Calu3 (cell line): ENCODE measurements at regions not wholly inside any gene's neighbourhood (a gene's known extent, or its start where the extent isn't known, plus 50 kb on each side); places are given as distances from the start of the nearest gene placed in this dataset.

ENCODE experiments used
- BruUV-seq: library from RNA; stranded (reverse); fragments of 400-500 nt; replicated peaks from 2 replicates; lab custom pipeline; 2021; lab: Mats Ljungman, UMichigan
- CTCF ChIA-PET: fragments of 300-600 bp; sonication (Branson Sonifier 250); formaldehyde crosslinking; loops from one replicate; lab custom pipeline; 2022; ENCODE audit warnings: antibody characterized with exemption; lab: Charles Lee
- DNase-seq: peaks from one replicate; pipeline ENCODE4 v3.0.0; 2022
- H3K27ac Mint-ChIP-seq: one replicate; pipeline ENCODE4 v1.8.0; 2022; ENCODE audit warnings: mixed read lengths; ENCODE audit not compliant: unreplicated experiment
- H3K27me3 Mint-ChIP-seq: one replicate; pipeline ENCODE4 v1.8.0; 2022; ENCODE audit warnings: mixed read lengths; ENCODE audit not compliant: unreplicated experiment
- H3K36me3 Mint-ChIP-seq: one replicate; pipeline ENCODE4 v1.8.0; 2022; ENCODE audit warnings: mild to moderate bottlenecking, moderate library complexity, mixed read lengths; ENCODE audit not compliant: insufficient read depth, unreplicated experiment
- H3K4me1 Mint-ChIP-seq: one replicate; pipeline ENCODE4 v1.8.0; 2022; ENCODE audit warnings: mild to moderate bottlenecking, low read depth, mixed read lengths; ENCODE audit not compliant: unreplicated experiment
- H3K4me3 Mint-ChIP-seq: one replicate; pipeline ENCODE4 v1.8.0; 2022; ENCODE audit warnings: mild to moderate bottlenecking, low read depth, moderate library complexity, mixed read lengths; ENCODE audit not compliant: unreplicated experiment
- H3K9me3 Mint-ChIP-seq: one replicate; pipeline ENCODE4 v1.8.0; 2022; ENCODE audit warnings: low read depth, mixed read lengths; ENCODE audit not compliant: unreplicated experiment
- intact Hi-C: fragments of 100-400 bp; cut with micrococcal nuclease; formaldehyde crosslinking; loops from one replicate; pipeline ENCODE4 v1.10.0; 2022; ENCODE audit not compliant: unreplicated experiment
- TF ChIP-seq, protein P1 (sequence below): fragments of 200-600 bp; IDR thresholded peaks from one replicate; pipeline ENCODE4 v1.8.0; 2022; ENCODE audit warnings: antibody characterized with exemption; ENCODE audit not compliant: unreplicated experiment

DNA sequence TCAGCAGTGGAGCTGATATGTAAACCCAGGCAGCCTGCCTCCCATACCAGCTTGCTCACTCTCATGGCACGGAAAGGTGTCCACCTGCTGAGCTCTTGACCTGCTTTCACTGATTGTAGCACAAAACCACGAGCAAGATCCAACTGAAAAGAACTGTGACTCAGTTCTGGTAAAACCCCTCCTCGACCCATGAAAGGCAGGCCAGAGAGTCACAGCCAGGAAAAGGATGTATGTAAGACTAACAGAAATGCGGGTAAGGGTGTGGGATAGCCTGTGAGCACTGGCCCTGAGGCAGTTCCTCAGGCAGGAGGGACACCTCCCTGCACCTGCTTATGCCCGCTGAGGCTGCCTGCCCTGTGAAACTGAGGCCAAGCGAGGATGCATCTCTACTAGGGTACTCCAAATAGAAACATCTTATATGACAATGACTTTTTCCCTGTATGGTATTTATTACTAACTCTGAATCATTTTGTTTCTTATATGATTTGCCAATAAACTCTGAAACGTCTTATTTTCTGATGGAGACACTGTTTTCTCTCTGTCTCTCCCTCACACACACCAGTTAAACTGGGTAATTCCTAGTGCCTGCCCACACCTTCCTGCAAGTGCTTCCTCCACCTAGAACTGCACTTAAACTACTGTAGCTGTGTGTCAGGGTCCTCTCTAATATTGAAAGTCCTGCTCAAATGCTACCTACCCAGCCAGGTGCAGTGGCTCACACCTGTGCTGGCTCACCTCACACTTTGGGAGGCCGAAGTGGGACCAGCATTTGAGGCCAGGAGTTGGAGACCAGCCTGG, 73.3 kb upstream of the GHITM start:
- BruUV-seq = no TSS peak
- intact Hi-C loops = no loop called here
- Mint-ChIP-seq H3K27ac (no peak overlapping the region), H3K4me3 (no peak overlapping the region), H3K4me1 (no peaks in the 10 kb centered on the region), H3K27me3 (peaks cover 12% of the 10 kb centered on the region), H3K36me3 (no peaks in the 10 kb centered on the region), H3K9me3 (no peaks in the 10 kb centered on the region)
- CTCF ChIA-PET = no interaction called here
- TF ChIP-seq, protein P1, sequence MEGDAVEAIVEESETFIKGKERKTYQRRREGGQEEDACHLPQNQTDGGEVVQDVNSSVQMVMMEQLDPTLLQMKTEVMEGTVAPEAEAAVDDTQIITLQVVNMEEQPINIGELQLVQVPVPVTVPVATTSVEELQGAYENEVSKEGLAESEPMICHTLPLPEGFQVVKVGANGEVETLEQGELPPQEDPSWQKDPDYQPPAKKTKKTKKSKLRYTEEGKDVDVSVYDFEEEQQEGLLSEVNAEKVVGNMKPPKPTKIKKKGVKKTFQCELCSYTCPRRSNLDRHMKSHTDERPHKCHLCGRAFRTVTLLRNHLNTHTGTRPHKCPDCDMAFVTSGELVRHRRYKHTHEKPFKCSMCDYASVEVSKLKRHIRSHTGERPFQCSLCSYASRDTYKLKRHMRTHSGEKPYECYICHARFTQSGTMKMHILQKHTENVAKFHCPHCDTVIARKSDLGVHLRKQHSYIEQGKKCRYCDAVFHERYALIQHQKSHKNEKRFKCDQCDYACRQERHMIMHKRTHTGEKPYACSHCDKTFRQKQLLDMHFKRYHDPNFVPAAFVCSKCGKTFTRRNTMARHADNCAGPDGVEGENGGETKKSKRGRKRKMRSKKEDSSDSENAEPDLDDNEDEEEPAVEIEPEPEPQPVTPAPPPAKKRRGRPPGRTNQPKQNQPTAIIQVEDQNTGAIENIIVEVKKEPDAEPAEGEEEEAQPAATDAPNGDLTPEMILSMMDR = no peak
- DNase-seq = no peak

GRCh38 chr10:84074521-84074920, 64.8 kb upstream of the GHITM start:
- no peak for DNase-seq
- no peaks in the 10 kb centered on the region for H3K36me3 Mint-ChIP-seq
- no peaks in the 10 kb centered on the region for H3K9me3 Mint-ChIP-seq
- H3K4me3 Mint-ChIP-seq = no peak overlapping the region
- no peak overlapping the region for H3K27ac Mint-ChIP-seq
- H3K4me1 Mint-ChIP-seq = no peaks in the 10 kb centered on the region
- intact Hi-C loops = no loop called here
- CTCF ChIA-PET = no interaction called here
- no peaks in the 10 kb centered on the region for H3K27me3 Mint-ChIP-seq
- TF ChIP-seq, protein P1 = no peak
- BruUV-seq = no TSS peak

- H3K4me3 Mint-ChIP-seq = no peak overlapping the region
- intact Hi-C loops = no loop called here
- no peak for DNase-seq
- no peaks in the 10 kb centered on the region for H3K27me3 Mint-ChIP-seq
- no TSS peak for BruUV-seq
- no peak overlapping the region for H3K27ac Mint-ChIP-seq
- no peaks in the 10 kb centered on the region for H3K4me1 Mint-ChIP-seq
- CTCF ChIA-PET = no interaction called here
- TF ChIP-seq, protein P1 = no peak
- no peaks in the 10 kb centered on the region for H3K9me3 Mint-ChIP-seq
- H3K36me3 Mint-ChIP-seq = no peaks in the 10 kb centered on the region
These were observed 63.9 kb upstream of the GHITM start for GRCh38 chr10:84075226-84076046.

DNA sequence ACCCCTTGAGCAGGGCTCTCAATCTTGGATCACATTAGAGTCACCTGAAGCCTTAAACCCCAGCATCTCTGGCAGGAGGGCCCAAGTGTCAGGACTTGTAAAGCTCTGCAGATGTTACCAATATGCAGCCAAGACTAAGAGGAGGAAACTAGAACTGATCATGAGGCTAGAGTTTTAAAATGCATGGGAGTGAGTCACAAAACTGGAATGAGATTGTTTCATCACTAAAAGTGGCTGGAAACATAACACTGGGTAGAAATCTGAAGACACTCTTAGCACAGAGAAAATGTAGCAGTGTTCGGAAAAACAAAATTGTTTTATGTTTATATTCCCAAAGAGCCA, 63.3 kb upstream of the GHITM start:
- CTCF ChIA-PET = no interaction called here
- Mint-ChIP-seq H3K27ac (no peak overlapping the region), H3K27me3 (no peaks in the 10 kb centered on the region), H3K36me3 (no peaks in the 10 kb centered on the region), H3K4me3 (no peak overlapping the region), H3K4me1 (no peaks in the 10 kb centered on the region), H3K9me3 (no peaks in the 10 kb centered on the region)
- no TSS peak for BruUV-seq
- intact Hi-C loops = no loop called here
- TF ChIP-seq, protein P1 = no peak
- no peak for DNase-seq
